SKM-1 treated with dmso at 0.1 percent for 144 hours (cell line): ENCODE measurements at regions not wholly inside any gene's neighbourhood (a gene's known extent, or its start where the extent isn't known, plus 50 kb on each side); places are given as distances from the start of the nearest gene placed in this dataset.
"Not testable (repeated sequence)": the region's sequence is repeated elsewhere in the genome, so short reads cannot be mapped to it uniquely, and the experiment has no call there.

Source experiments
- DNase-seq: peaks from one replicate; lab custom pipeline; 2025; ENCODE audit not compliant: unreplicated experiment; lab: John Stamatoyannopoulos, UW

- no peak for DNase-seq
Observed at GRCh38 chr13:90719461-90719860, 628.0 kb upstream of the MIR17HG start.

GRCh38 chr13:90721937-90722336, 625.5 kb upstream of the MIR17HG start:
- no peak for DNase-seq

GRCh38 chr13:90723381-90723780, 624.1 kb upstream of the MIR17HG start:
- no peak for DNase-seq

GRCh38 chr13:90726375-90726774, 621.1 kb upstream of the MIR17HG start:
- DNase-seq: no peak

GRCh38 chr13:90732049-90732448, 615.4 kb upstream of the MIR17HG start:
- no peak for DNase-seq

GRCh38 chr13:90734497-90734896, 613.0 kb upstream of the MIR17HG start:
- not testable (repeated sequence) for DNase-seq

- no peak for DNase-seq
Observed at GRCh38 chr13:90738881-90739280, 608.6 kb upstream of the MIR17HG start.

- no peak for DNase-seq
Observed at GRCh38 chr13:90740099-90740498, 607.4 kb upstream of the MIR17HG start.

GRCh38 chr13:90742381-90742780, 605.1 kb upstream of the MIR17HG start:
- DNase-seq: no peak

- no peak for DNase-seq
Observed at GRCh38 chr13:90746230-90746629, 601.3 kb upstream of the MIR17HG start.

- no peak for DNase-seq
Observed at GRCh38 chr13:90750021-90750420, 597.5 kb upstream of the MIR17HG start.

GRCh38 chr13:90751026-90751425, 596.5 kb upstream of the MIR17HG start:
- DNase-seq: no peak

- no peak for DNase-seq
Observed at GRCh38 chr13:90752070-90752469, 595.4 kb upstream of the MIR17HG start.

GRCh38 chr13:90757127-90757680, 590.3 kb upstream of the MIR17HG start:
- DNase-seq: no peak

GRCh38 chr13:90760639-90761038, 586.8 kb upstream of the MIR17HG start:
- DNase-seq: no peak

- no peak for DNase-seq
Observed at GRCh38 chr13:90763476-90764150, 583.9 kb upstream of the MIR17HG start.

- DNase-seq: no peak
Observed at GRCh38 chr13:90766386-90766902, 581.0 kb upstream of the MIR17HG start.

GRCh38 chr13:90768116-90768515, 579.4 kb upstream of the MIR17HG start:
- DNase-seq: peak; percentile 1

GRCh38 chr13:90769387-90769786, 578.1 kb upstream of the MIR17HG start:
- no peak for DNase-seq

GRCh38 chr13:90770334-90770733, 577.2 kb upstream of the MIR17HG start:
- DNase-seq: no peak

- no peak for DNase-seq
Observed at GRCh38 chr13:90773681-90774080, 573.8 kb upstream of the MIR17HG start.

- no peak for DNase-seq
Observed at GRCh38 chr13:90776051-90776748, 571.3 kb upstream of the MIR17HG start.
